HG03097 (cell line): ENCODE measurements at regions not wholly inside any gene's neighbourhood (a gene's known extent, or its start where the extent isn't known, plus 50 kb on each side); places are given as distances from the start of the nearest gene placed in this dataset.

Experiments used
- ATAC-seq: cut with Tn5 transposase; IDR thresholded peaks from one replicate; pipeline ENCODE4 v1.9.1; 2021; ENCODE audit not compliant: unreplicated experiment, low FRiP score

DNA sequence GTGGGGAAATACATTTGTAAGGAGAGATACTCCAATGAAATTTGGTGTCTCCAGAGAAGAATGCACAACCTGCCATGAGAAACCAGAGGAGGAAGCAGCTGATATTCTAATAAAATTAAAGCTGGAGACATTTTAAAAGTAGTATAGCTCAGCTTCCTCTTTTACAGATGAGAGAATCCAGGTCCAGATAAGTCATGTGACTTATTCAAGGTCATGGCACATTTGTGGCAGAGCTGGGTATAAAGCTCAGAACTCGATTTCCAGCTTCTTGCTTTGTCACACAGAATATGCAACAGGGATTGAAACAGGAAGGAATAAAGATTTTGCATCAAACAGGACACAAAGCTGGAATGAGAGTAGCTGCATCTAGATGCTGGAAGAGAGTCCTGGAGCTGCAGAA lies 174.8 kb downstream of the EMP1 start:
- ATAC-seq = no peak

DNA sequence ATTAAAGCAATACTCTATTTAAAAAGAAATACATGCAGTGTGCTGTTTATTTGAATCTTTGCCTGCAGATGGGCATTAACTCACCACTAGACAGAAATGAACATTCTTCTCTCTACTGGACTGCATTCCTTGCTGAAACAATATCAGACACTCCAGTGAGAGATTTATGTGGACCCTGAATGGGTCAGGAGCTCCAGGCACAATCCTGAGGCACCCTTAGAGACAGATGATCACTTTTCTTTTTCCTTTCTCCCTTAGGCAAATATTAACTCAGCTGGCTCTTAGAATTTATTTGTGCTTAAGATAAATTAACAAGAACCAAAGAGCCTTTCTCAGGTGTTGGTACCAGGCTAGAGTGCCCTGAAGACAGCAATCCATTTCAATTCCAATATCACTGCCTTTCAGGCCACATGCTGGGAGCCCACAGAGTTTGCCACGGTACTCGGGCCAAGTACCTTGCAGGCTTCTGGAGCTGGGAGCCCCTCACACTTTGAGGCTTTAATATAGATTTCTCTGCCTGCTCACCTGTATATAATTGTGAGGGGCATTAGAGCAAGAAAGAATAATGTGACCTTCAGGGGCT lies 173.0 kb downstream of the EMP1 start:
- no peak for ATAC-seq

DNA sequence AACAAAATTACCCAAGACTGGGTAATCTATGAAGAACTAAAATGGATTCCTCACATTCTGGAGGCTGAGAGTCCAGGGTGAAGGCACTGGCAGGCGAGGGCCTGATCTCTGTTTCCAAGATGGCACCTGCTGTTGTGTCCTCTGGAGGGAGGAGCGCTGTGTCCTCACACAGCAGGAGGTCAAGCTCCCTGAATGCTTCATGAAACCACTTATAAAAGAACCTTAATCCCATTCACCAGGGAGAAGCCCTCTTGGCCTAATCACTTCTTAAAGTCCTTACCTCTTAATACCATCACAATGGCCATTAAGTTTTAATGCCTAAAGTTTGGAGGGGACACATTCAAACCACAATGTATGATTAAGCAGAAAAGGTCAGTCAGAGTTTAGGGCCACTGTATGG lies 172.4 kb downstream of the EMP1 start:
- ATAC-seq = no peak

DNA sequence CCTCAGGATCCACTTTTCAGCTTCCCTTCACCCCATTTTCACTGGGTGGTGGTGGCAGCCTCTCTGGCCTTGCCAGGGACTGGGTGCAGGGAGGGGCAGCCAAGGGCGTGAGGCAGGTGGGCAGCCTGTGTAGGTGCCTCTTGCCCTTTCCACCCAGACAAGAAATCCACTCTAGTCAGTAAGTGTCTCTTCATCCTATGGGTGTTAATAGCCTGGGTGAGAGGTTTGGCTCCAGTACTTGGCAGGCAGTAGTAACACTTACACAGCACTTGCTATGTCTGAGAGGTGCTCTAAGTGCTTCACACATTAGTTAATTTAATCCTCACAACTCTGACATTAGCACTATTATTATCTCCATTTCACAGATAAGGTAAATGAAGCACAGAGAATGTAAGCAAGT lies 171.9 kb downstream of the EMP1 start:
- no peak for ATAC-seq

DNA sequence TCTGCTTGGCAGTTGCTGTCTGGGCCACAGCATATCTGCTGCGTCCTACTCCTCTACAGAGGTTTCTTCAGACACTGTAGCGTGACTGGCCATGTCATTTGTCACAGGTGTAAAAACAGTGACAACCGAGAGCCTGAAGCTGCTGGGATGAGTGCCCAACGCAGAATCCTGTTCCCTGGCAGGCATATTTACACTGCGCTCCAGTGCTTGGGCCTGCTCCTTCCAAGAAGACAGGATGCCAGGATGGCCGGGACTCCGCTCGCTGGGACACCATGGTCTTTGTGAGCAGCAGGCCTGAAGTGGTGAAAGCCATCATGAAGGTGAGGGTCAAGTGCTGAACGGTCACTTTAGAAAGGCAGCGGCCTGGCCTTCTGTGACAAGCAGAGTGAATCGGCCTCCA lies 171.4 kb downstream of the EMP1 start:
- ATAC-seq = no peak

DNA sequence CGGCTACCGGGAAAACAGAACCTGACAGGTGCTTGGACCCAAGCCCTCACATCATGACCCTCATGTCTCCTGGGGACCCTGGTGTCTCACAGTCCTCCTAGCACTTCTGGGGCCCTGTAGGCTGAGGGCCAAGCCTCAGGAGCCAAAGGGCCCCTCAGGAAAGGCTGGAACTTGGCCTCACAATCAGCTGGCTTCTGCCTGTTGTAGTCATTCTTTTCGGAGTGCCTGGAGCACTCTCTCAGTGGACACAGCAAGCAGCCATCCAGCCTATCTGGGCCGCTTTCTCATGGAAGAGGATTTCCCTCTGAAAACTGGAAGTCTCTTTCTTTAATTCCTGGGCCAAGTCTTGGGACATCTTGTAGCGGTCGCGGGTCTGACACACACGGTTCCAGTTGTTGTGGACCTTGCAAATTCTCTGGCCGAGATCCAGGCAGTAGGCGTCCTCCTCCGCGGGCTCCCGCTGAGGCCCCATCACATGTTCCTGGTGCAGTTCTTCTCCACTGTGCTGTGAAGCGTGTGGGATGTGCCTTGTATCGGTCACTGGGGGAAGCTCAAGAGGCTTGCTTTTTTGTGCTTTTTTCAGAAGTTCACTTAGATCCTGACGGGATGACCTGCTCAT lies 169.3 kb downstream of the EMP1 start:
- ATAC-seq = no peak

DNA sequence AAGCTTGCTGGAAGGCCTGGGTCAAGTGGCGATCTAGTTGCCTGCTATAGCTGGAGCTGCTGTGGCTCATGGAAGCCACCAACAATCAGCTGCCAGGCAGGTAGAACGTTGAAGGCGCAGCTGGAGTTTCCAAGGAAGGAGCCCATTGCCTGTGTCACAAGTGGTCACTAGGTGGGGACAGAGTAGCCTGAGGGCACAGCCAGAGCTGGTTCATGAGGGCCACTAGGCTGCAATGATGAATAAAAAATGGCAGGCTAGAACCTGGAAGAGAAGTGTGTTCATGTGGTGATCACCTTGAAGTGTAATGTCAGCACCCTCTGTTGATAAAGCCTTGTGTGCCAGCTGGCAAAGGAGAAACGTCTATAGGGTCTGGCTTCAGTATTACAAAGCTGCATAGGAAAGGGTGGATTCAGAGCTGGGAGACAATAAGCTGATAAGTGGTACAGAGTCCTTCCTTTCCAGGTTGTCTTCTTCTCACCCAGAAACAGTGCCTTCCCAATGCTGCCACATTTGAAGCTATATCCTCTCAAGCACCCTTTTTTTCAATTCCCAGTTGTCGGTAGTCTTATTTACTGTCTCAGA lies 165.8 kb downstream of the EMP1 start:
- peak; percentile 71 for ATAC-seq

DNA sequence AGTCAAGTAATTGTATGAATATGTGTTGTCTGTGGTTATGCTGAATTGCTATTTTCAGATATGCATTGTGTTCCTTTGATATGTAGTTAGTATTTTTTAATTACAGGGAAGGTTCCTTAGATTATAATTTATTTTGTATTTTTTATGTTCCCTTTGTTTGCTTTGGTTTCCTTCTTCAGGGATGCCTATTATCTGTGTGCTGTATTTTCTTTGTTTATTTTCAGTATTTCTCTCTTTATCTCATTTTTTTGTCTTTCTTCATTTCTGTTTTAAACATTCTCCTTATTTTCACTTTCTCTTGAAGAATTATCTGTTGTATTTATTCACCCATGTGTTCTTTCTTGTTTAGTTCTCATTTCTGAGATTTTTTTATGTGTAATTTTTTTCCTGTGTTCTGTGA lies 163.1 kb downstream of the EMP1 start:
- ATAC-seq = no peak

DNA sequence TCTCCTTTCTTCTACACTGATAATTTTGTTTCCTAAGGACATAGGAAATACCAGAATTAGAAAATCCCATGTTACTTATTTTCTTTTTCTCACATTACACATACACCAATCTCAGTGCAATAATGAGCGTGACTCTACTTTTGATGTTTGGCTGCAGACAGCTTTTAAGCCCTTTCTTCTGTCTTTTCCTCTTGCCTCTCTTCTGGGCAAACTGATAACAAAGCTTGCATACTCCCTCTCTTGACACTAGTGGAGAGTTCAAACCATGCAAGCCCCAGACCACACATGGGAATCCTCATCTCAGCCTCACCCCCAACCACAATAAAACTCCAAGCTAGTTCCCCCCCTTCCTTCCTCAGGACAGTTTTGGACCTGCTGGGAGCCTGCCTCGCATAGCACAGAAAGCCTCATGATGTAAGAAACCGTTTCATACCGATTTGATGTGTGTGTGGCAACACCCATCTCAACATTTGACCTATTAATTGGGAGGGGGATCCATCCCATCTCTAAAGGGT lies 161.9 kb downstream of the EMP1 start:
- ATAC-seq = no peak

DNA sequence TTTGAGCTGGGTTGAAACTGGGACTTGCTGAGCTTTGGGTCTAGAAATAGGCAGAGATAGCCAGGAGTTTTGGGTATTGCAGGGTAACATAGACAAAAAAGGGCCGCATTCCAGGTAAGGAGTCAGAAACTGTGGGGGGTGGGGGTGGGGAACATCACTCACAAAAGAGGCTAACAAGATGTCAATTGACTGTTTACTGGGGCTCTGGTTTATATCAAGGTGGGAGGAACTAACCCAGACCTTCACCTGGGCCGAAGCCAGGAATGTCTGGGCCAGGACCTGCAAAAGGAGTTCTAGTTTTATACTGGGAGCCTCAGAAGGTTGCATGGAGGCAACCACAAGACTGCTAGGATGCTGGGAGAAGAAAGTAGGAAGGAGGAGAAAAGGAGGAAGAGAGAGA lies 154.4 kb downstream of the EMP1 start:
- ATAC-seq = no peak

DNA sequence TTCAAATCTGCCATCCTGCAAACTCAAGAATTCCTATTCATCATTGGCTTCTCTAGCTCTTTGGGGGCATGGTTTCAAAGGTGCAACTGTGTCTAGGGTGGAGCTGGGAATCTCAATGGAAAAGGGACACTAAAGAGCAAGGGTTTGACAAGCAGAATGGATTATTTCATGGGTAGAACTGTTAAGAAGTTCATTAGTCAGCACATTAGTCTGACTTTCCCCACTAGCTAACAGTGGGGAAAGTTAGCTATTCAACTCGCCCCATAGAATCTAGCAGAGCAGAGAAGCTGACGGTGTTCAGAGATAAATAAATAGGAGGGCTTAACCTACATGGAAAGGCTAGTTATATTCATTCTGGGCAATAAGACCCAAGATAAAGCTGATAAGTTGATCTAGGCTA lies 153.9 kb downstream of the EMP1 start:
- ATAC-seq = no peak

DNA sequence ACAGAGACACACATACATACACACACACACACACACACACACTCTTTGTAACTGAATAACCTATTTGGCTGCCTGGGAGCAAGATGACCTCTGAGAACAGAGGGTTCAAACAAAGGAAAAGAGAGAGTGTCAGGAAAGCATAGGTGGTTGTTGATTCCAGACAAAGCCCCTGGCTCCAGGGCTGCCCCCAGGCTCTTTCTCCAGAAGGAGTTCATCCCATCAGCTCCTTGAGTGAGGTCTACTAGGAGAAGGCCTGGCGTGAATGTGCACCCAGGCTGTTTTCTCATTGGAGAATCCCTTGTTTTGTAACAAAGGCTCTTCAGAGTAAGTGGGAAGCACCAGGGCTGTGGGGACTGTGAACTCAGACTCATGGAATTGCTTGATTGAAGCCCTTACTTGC lies 151.9 kb downstream of the EMP1 start:
- ATAC-seq = no peak

DNA sequence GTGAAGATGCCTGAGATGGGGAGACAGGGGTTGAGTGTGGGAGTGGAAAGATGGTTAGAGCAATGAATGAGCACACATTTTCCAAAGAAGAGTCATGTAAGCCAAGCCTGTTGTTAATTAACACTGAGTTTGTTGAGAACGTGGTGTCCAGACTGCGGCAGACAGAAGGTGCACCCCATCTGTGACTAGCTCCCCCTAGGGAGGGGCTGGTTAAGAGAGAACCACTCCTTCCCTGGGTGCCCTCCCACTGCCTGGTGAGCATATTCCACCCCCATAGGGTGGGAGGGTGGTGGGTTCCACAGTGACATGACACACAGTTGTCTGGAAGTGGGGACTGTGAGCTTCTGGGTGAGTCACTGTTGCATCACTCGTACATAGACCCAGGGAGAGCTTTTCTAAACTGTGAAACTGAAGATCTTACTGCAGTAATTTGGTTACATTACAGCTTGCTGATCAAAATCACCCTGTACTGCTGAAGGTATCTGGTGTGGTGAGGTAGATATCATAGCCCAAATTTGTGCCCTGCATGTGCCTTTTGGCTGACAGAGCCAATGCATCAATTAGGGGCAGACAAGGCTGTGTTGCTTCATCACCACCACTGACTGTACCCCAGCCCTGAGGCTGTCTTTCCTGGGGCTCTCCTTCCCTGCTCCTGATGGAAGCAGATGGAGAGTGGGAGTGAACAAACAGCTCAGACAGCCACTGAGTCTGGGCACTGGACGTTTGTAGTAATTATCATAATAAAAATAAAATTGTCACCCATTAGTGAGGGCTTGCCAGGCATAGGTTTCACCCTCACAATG lies 150.9 kb downstream of the EMP1 start:
- ATAC-seq = no peak

DNA sequence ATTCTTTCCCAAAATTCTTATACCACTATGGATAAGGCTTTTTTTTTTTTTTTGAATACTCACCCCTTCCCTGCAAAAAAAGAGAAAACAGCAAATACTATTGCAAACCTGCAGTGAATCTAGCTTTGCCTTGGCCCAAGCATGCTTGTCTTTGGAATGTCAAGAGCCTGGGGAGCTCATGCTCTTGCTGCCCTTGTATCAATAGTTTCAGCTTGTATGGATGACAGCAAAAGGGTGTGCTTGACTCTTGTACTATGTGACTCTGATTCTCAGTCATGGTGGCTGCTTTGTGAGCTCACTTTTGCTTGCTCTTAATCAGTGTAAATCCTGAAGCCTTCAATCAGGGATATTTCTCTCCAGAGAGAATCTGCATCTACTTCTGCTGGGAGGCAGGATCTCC lies 149.2 kb downstream of the EMP1 start:
- no peak for ATAC-seq

DNA sequence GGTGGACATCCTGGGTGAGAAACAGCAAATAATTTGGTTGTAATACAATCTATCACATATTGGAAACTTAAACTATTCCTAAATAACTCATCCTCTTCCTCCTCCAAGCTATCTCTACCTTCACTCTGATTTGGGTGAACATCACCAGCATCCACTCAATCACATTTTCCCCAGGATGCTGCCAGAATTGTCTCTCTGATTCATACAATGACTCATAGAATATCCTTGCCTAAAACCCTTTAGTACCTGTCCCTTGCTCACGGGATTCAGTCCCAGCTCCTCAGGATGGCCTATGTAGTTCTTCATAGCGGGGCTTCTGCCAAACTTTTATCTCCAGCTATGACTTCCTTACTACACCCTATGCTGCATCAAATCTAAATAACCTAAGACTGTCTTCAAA lies 146.8 kb downstream of the EMP1 start:
- ATAC-seq = no peak

DNA sequence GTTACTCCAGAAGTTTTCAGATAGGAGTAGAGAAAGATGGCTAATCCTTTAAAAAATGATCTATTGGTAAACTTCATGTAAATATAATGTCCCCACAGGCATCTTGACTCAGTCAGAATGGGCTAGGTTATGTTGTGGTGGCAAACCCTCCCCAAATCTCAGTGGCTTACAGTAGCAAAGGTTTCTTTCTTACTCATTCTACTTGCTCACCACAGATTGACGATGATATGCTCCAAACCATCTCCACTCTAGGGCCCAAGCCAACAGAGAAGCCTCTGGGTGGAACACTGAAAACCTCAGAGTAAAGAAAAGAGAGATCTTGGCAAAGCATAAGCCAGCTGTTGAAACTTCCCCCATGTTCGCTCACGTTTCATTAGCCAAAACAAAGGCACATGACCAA lies 146.4 kb downstream of the EMP1 start:
- ATAC-seq = no peak

DNA sequence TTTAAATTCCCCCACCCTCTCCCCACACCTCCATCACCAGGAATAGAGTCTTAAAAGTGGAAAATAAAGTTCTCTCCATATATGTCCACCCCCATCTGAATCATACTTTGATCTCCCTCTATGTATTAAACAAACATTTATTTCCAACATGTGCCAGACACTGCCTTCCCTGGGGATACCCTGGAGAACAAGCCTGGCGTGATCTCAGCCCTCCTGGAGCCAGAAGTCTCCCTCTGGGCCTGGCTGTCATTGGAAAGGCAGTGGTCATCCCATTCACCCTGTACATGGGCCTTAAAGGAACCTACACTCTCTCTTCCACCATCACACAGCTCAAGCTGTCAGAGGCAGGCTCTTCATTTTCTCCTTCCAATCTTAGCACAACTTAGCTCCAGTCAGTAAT lies 143.6 kb downstream of the EMP1 start:
- no peak for ATAC-seq

DNA sequence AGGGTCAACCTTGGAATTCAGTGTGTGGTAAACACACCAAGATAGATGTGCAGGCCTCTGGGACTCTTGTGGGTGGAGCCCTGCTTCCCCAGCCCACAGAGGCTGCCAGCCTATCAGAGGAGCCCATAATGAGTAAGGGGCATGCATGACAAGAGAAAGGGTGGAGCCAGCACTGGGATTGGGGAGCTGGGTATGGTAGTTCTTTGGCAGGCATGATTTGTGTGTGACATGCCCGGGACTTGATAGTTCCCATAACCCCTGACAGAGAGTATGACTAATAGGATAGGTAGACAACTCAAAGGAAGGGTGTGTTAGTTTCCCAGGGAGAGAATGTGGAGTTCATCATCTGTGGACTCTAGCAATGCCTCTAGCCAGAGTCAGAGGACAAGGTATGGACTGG lies 143.0 kb downstream of the EMP1 start:
- no peak for ATAC-seq

DNA sequence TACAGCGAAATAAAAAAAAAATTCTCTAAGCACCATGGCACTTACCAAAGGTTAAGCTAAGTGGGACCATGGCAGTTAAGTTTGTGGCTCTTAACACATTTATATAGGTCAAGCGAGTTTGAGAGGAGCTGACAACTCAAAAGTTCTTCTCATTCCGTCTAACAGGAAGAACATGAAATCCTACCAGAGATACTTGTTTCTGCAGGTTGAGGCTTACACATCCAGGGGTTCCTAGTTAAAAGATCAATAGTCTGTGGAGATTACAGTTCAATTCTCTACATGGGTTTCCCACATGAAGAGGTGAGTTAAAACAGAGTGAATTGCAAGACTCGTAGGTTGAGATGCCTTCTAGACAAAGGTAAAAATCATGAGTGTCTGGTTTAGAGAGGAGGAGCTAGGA lies 142.6 kb downstream of the EMP1 start:
- no peak for ATAC-seq

DNA sequence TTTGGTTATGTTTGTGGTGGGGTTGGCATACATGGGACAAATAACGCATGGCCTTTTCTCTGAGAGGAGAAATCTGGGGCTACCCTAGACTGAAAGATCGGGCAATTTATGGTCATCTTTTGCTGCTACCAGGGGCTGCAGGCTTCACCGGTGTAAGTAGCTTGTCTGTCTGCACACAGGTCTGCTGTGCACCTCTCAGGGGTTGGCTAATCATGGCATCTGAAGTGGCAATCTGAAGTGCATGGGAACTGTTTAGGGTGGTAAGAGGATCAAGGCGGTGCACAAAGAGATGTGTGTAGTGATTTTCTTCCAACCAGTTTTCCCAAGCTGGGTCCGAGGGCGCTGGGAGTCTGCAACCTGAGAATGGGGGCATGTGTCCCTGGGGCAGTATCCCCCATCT lies 141.3 kb downstream of the EMP1 start:
- no peak for ATAC-seq

DNA sequence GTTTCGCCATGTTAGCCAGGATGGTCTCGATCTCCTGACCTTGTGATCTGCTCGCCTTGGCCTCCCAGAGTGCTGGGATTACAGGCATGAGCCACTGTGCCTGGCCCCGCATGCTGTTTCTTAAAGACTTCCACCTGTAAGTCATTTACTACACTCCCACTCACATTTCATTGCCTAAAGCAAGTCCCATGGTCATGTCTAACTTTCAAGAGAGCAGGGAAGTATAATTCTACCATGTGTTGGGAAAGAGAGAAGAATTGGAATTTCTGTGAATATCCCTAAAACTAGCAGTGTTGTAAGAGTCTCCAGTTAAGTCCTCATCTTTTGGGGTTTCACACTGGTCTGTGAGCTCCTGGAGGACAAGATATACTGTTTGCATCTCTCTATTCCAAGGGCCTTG lies 139.7 kb downstream of the EMP1 start:
- ATAC-seq = no peak

DNA sequence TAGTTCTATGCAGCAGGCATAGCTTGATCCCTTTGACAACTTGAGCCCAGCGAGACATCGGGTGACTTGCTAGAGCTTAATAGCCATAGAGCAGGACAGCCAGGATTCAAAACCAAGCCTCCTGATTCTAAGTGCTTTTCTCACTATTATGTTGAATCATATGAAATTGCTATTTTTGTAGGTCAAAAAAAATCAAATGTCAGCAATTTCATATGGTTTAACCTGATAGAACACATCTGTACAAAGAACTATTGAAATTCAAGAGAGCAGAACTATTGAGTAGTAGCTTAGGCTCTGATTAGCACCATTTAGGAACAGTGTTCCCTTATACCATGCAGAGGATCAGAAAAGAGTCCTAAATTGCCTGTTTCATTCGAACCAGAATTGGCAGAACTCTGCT lies 132.0 kb downstream of the EMP1 start:
- no peak for ATAC-seq
